ENCODE measurements at regions not wholly inside any gene's neighbourhood (a gene's known extent, or its start where the extent isn't known, plus 50 kb on each side); places are given as distances from the start of the nearest gene placed in this dataset.
"Not testable (repeated sequence)": the region's sequence is repeated elsewhere in the genome, so short reads cannot be mapped to it uniquely, and the experiment has no call there.

- DNase-seq: no peak
- ChIA-PET POLR2A (ENCODE audit: partially characterized antibody) (no interaction called here), CTCF (ENCODE audit: partially characterized antibody) (no interaction called here)
- Mint-ChIP-seq H3K27me3 (no peaks in the 10 kb centered on the region), H3K4me3 (no peak overlapping the region), H3K36me3 (no peaks in the 10 kb centered on the region), H3K9me3 (peaks cover 0 to 10% (median 8%) of the 10 kb centered on the region in 8 donors), H3K27ac (no peak overlapping the region), H3K4me1 (no peaks in the 10 kb centered on the region)
- H3K36me3 ChIP-seq (ENCODE audit: insufficient read depth, low read length): no peaks in the 10 kb centered on the region
- no peaks in the 10 kb centered on the region for H3K27me3 ChIP-seq (ENCODE audit: insufficient read depth, low read length)
- no peaks in the 10 kb centered on the region for H3K9me3 ChIP-seq (ENCODE audit: control insufficient read depth in 1 of 2, low read length in 2 of 2)
- no peaks in the 10 kb centered on the region for H3K4me1 ChIP-seq (ENCODE audit: insufficient read depth, low read length)
- no peak overlapping the region for H3K4me3 ChIP-seq (ENCODE audit: low read length in 2 of 2)
- intact Hi-C loops (cut with micrococcal nuclease): no loop called here
- H3K27ac ChIP-seq (ENCODE audit: low read depth, low read length): no peak overlapping the region
These were observed 304.1 kb downstream of the PCDH20 start for GRCh38 chr13:61111529-61111928.

- H3K27ac ChIP-seq (ENCODE audit: low read depth, low read length): no peak overlapping the region
- H3K4me1 ChIP-seq (ENCODE audit: insufficient read depth, low read length): no peaks in the 10 kb centered on the region
- no peaks in the 10 kb centered on the region for H3K4me1 Mint-ChIP-seq
- no peaks in the 10 kb centered on the region for H3K27me3 ChIP-seq (ENCODE audit: insufficient read depth, low read length)
- peaks cover 0 to 10% (median 6%) of the 10 kb centered on the region in 8 donors for H3K9me3 Mint-ChIP-seq
- no peak overlapping the region for H3K4me3 ChIP-seq (ENCODE audit: low read length in 2 of 2)
- DNase-seq: no peak
- H3K27ac Mint-ChIP-seq: no peak overlapping the region
- H3K36me3 ChIP-seq (ENCODE audit: insufficient read depth, low read length): no peaks in the 10 kb centered on the region
- ChIA-PET CTCF (ENCODE audit: partially characterized antibody) (no interaction called here), POLR2A (ENCODE audit: partially characterized antibody) (no interaction called here)
- H3K36me3 Mint-ChIP-seq: no peaks in the 10 kb centered on the region
- intact Hi-C loops (cut with micrococcal nuclease): no loop called here
- no peaks in the 10 kb centered on the region for H3K27me3 Mint-ChIP-seq
- no peaks in the 10 kb centered on the region for H3K9me3 ChIP-seq (ENCODE audit: control insufficient read depth in 1 of 2, low read length in 2 of 2)
- H3K4me3 Mint-ChIP-seq: no peak overlapping the region
These were observed 304.9 kb downstream of the PCDH20 start for GRCh38 chr13:61110732-61111131.

- ChIA-PET POLR2A (ENCODE audit: partially characterized antibody) (no interaction called here), CTCF (ENCODE audit: partially characterized antibody) (no interaction called here)
- no peaks in the 10 kb centered on the region for H3K36me3 Mint-ChIP-seq
- no peak overlapping the region for H3K27ac ChIP-seq (ENCODE audit: low read depth, low read length)
- intact Hi-C loops (cut with micrococcal nuclease): no loop called here
- H3K27me3 ChIP-seq (ENCODE audit: insufficient read depth, low read length): no peaks in the 10 kb centered on the region
- H3K4me3 ChIP-seq (ENCODE audit: low read length in 2 of 2): no peak overlapping the region
- H3K4me1 ChIP-seq (ENCODE audit: insufficient read depth, low read length): no peaks in the 10 kb centered on the region
- H3K4me1 Mint-ChIP-seq: no peaks in the 10 kb centered on the region
- no peak overlapping the region for H3K27ac Mint-ChIP-seq
- H3K9me3 Mint-ChIP-seq: peaks cover 0 to 9% (median 5%) of the 10 kb centered on the region in 8 donors
- no peak overlapping the region for H3K4me3 Mint-ChIP-seq
- no peaks in the 10 kb centered on the region for H3K27me3 Mint-ChIP-seq
- no peaks in the 10 kb centered on the region for H3K9me3 ChIP-seq (ENCODE audit: control insufficient read depth in 1 of 2, low read length in 2 of 2)
- no peak for DNase-seq
- H3K36me3 ChIP-seq (ENCODE audit: insufficient read depth, low read length): no peaks in the 10 kb centered on the region
These were observed 305.9 kb downstream of the PCDH20 start for GRCh38 chr13:61109741-61110140.

GRCh38 chr13:61107989-61108388, 307.7 kb downstream of the PCDH20 start:
- ChIA-PET POLR2A (ENCODE audit: partially characterized antibody) (no interaction called here), CTCF (ENCODE audit: partially characterized antibody) (no interaction called here)
- H3K27ac ChIP-seq (ENCODE audit: low read depth, low read length): no peak overlapping the region
- Mint-ChIP-seq H3K4me3 (no peak overlapping the region), H3K9me3 (peaks cover 0 to 9% (median 1%) of the 10 kb centered on the region in 8 donors), H3K4me1 (no peaks in the 10 kb centered on the region), H3K36me3 (no peaks in the 10 kb centered on the region), H3K27me3 (no peaks in the 10 kb centered on the region), H3K27ac (no peak overlapping the region)
- no peak for DNase-seq
- intact Hi-C loops (cut with micrococcal nuclease): no loop called here
- no peaks in the 10 kb centered on the region for H3K4me1 ChIP-seq (ENCODE audit: insufficient read depth, low read length)
- no peaks in the 10 kb centered on the region for H3K9me3 ChIP-seq (ENCODE audit: control insufficient read depth in 1 of 2, low read length in 2 of 2)
- no peak overlapping the region for H3K4me3 ChIP-seq (ENCODE audit: low read length in 2 of 2)
- no peaks in the 10 kb centered on the region for H3K36me3 ChIP-seq (ENCODE audit: insufficient read depth, low read length)
- no peaks in the 10 kb centered on the region for H3K27me3 ChIP-seq (ENCODE audit: insufficient read depth, low read length)

- H3K27me3 Mint-ChIP-seq: no peaks in the 10 kb centered on the region
- H3K27ac ChIP-seq (ENCODE audit: low read depth, low read length): no peak overlapping the region
- no peak for DNase-seq
- no peaks in the 10 kb centered on the region for H3K9me3 ChIP-seq (ENCODE audit: control insufficient read depth in 1 of 2, low read length in 2 of 2)
- no peaks in the 10 kb centered on the region for H3K4me1 Mint-ChIP-seq
- H3K4me3 Mint-ChIP-seq: no peak overlapping the region
- no peaks in the 10 kb centered on the region for H3K4me1 ChIP-seq (ENCODE audit: insufficient read depth, low read length)
- intact Hi-C loops (cut with micrococcal nuclease): no loop called here
- no peak overlapping the region for H3K27ac Mint-ChIP-seq
- no peaks in the 10 kb centered on the region for H3K36me3 ChIP-seq (ENCODE audit: insufficient read depth, low read length)
- CTCF ChIA-PET (ENCODE audit: partially characterized antibody): no interaction called here
- no peaks in the 10 kb centered on the region for H3K27me3 ChIP-seq (ENCODE audit: insufficient read depth, low read length)
- POLR2A ChIA-PET (ENCODE audit: partially characterized antibody): no interaction called here
- no peak overlapping the region for H3K4me3 ChIP-seq (ENCODE audit: low read length in 2 of 2)
- H3K36me3 Mint-ChIP-seq: no peaks in the 10 kb centered on the region
- peaks cover 0 to 11% (median 4%) of the 10 kb centered on the region in 8 donors for H3K9me3 Mint-ChIP-seq
These were observed 319.8 kb downstream of the PCDH20 start for GRCh38 chr13:61095885-61096284.

- Histone ChIP-seq H3K9me3 (ENCODE audit: control insufficient read depth in 1 of 2, low read length in 2 of 2) (no peaks in the 10 kb centered on the region), H3K27me3 (ENCODE audit: insufficient read depth, low read length) (no peaks in the 10 kb centered on the region), H3K27ac (ENCODE audit: low read depth, low read length) (no peak overlapping the region), H3K4me3 (ENCODE audit: low read length in 2 of 2) (no peak overlapping the region), H3K36me3 (ENCODE audit: insufficient read depth, low read length) (no peaks in the 10 kb centered on the region), H3K4me1 (ENCODE audit: insufficient read depth, low read length) (no peaks in the 10 kb centered on the region)
- intact Hi-C loops (cut with micrococcal nuclease): no loop called here
- H3K4me1 Mint-ChIP-seq: no peaks in the 10 kb centered on the region
- H3K4me3 Mint-ChIP-seq: no peak overlapping the region
- no peaks in the 10 kb centered on the region for H3K36me3 Mint-ChIP-seq
- no peak for DNase-seq
- H3K27ac Mint-ChIP-seq: no peak overlapping the region
- CTCF ChIA-PET (ENCODE audit: partially characterized antibody): no interaction called here
- H3K9me3 Mint-ChIP-seq: peaks cover 0 to 10% (median 4%) of the 10 kb centered on the region in 8 donors
- no peaks in the 10 kb centered on the region for H3K27me3 Mint-ChIP-seq
- POLR2A ChIA-PET (ENCODE audit: partially characterized antibody): no interaction called here
These were observed 320.8 kb downstream of the PCDH20 start for GRCh38 chr13:61094865-61095264.

GRCh38 chr13:61089894-61090293, 325.8 kb downstream of the PCDH20 start:
- DNase-seq; H3K4me3 ChIP-seq (ENCODE audit: low read length in 2 of 2); POLR2A ChIA-PET (ENCODE audit: partially characterized antibody); H3K27me3 ChIP-seq (ENCODE audit: insufficient read depth, low read length); H3K4me1 ChIP-seq (ENCODE audit: insufficient read depth, low read length); H3K27ac Mint-ChIP-seq; H3K36me3 Mint-ChIP-seq; intact Hi-C loops (cut with micrococcal nuclease); H3K9me3 ChIP-seq (ENCODE audit: control insufficient read depth in 1 of 2, low read length in 2 of 2); CTCF ChIA-PET (ENCODE audit: partially characterized antibody); H3K36me3 ChIP-seq (ENCODE audit: insufficient read depth, low read length); H3K27ac ChIP-seq (ENCODE audit: low read depth, low read length); H3K4me1 Mint-ChIP-seq; H3K4me3 Mint-ChIP-seq; H3K27me3 Mint-ChIP-seq: not testable (repeated sequence)
- H3K9me3 Mint-ChIP-seq: peaks cover 2 to 18% (median 8%) of the 10 kb centered on the region in 8 donors

- POLR2A ChIA-PET (ENCODE audit: partially characterized antibody): no interaction called here
- no peaks in the 10 kb centered on the region for H3K4me1 ChIP-seq (ENCODE audit: insufficient read depth, low read length)
- H3K9me3 Mint-ChIP-seq: peaks cover 2 to 16% (median 10%) of the 10 kb centered on the region in 8 donors
- H3K27me3 Mint-ChIP-seq: no peaks in the 10 kb centered on the region
- H3K4me3 Mint-ChIP-seq: no peak overlapping the region
- no peaks in the 10 kb centered on the region for H3K36me3 Mint-ChIP-seq
- no peaks in the 10 kb centered on the region for H3K27me3 ChIP-seq (ENCODE audit: insufficient read depth, low read length)
- H3K9me3 ChIP-seq (ENCODE audit: control insufficient read depth in 1 of 2, low read length in 2 of 2): no peaks in the 10 kb centered on the region
- H3K27ac Mint-ChIP-seq: no peak overlapping the region
- no peak overlapping the region for H3K27ac ChIP-seq (ENCODE audit: low read depth, low read length)
- DNase-seq: no peak
- no peaks in the 10 kb centered on the region for H3K4me1 Mint-ChIP-seq
- no peaks in the 10 kb centered on the region for H3K36me3 ChIP-seq (ENCODE audit: insufficient read depth, low read length)
- CTCF ChIA-PET (ENCODE audit: partially characterized antibody): no interaction called here
- intact Hi-C loops (cut with micrococcal nuclease): no loop called here
- H3K4me3 ChIP-seq (ENCODE audit: low read length in 2 of 2): no peak overlapping the region
These were observed 329.6 kb downstream of the PCDH20 start for GRCh38 chr13:61086087-61086486.

Measured in CD4-positive, alpha-beta memory T cell (primary cell).